Endodermal cell (in vitro differentiated cells): ENCODE measurements at regions not wholly inside any gene's neighbourhood (a gene's known extent, or its start where the extent isn't known, plus 50 kb on each side); places are given as distances from the start of the nearest gene placed in this dataset.

Experiments used
- DNase-seq: peaks from one replicate; pipeline ENCODE4 v3.0.0-alpha.2; 2017
- H3K27ac ChIP-seq: 2 replicates; pipeline ENCODE4 v1.5.1; 2013; ENCODE audit warnings: mild to moderate bottlenecking, low read depth, low read length, moderate library complexity
- H3K27me3 ChIP-seq: 2 replicates; pipeline ENCODE4 v1.6.1; 2013; ENCODE audit warnings: mild to moderate bottlenecking, low read length, moderate library complexity; ENCODE audit not compliant: insufficient read depth, control insufficient read depth, poor library complexity, severe bottlenecking
- H3K36me3 ChIP-seq: 2 replicates; pipeline ENCODE4 v1.7.0; 2013; ENCODE audit warnings: mild to moderate bottlenecking, low read length, moderate library complexity; ENCODE audit not compliant: control insufficient read depth, insufficient read depth
- H3K4me1 ChIP-seq: one replicate; pipeline ENCODE4 v1.7.0; 2013; ENCODE audit warnings: low read length; ENCODE audit not compliant: control insufficient read depth, insufficient read depth
- H3K4me3 ChIP-seq: 2 replicates; pipeline ENCODE4 v1.5.1; 2013; ENCODE audit warnings: mild to moderate bottlenecking, low read length, moderate library complexity
- H3K9ac ChIP-seq: 2 replicates; pipeline ENCODE4 v1.6.1; 2013; ENCODE audit warnings: mild to moderate bottlenecking, low read length, moderate library complexity; ENCODE audit not compliant: poor library complexity, severe bottlenecking; ENCODE audit errors: extremely low read depth
- H3K9me3 ChIP-seq: 2 replicates; pipeline ENCODE4 v1.6.1; 2013; ENCODE audit warnings: mild to moderate bottlenecking, low read length, moderate library complexity; ENCODE audit not compliant: control insufficient read depth
- H3K27ac Mint-ChIP-seq: 2 replicates; pipeline ENCODE4 v1.8.0; 2020; ENCODE audit warnings: mixed read lengths
- H3K27me3 Mint-ChIP-seq: 2 replicates; pipeline ENCODE4 v1.8.0; 2021; ENCODE audit warnings: mild to moderate bottlenecking, mixed read lengths; ENCODE audit not compliant: insufficient read depth
- H3K36me3 Mint-ChIP-seq: 2 replicates; pipeline ENCODE4 v1.8.0; 2020; ENCODE audit warnings: low read depth, mixed read lengths
- H3K4me1 Mint-ChIP-seq: 2 replicates; pipeline ENCODE4 v1.8.0; 2020; ENCODE audit warnings: mixed read lengths
- H3K4me3 Mint-ChIP-seq: 2 replicates; pipeline ENCODE4 v1.8.0; 2020; ENCODE audit warnings: mild to moderate bottlenecking, moderate library complexity, mixed read lengths
- H3K9me3 Mint-ChIP-seq: 2 replicates; pipeline ENCODE4 v1.8.0; 2020; ENCODE audit warnings: mild to moderate bottlenecking, mixed read lengths
- CTCF ChIP-seq: fragments of 200-600 bp; sonication (generic); conservative IDR thresholded peaks from 2 replicates; pipeline ENCODE4 v1.5.0; 2021; ENCODE audit warnings: antibody characterized with exemption, mild to moderate bottlenecking
- WGBS, 2 experiments: methylation state at CpG; one replicate each; pipeline versions ENCODE4 v1.1.5 to v1.1.7; 2013; ENCODE audit warnings: missing lambda C conversion rate in 2 of 2, mixed read lengths in 1 of 2; ENCODE audit not compliant: insufficient coverage in 1 of 2, insufficient read length in 1 of 2; 5-methylcytosine and 5-hydroxymethylcytosine counted together

GRCh38 chrX:9330249-9330982, 134.4 kb upstream of the TBL1X start:
- H3K27ac Mint-ChIP-seq: no peak overlapping the region
- no peaks in the 10 kb centered on the region for H3K36me3 ChIP-seq
- H3K27ac ChIP-seq: no peak overlapping the region
- H3K9me3 Mint-ChIP-seq: peaks cover 47% of the 10 kb centered on the region
- no peak for TF ChIP-seq CTCF
- WGBS, 2 experiments: 83 to 94% methylated on average over 1 to 7 of the region's 8 CpGs
- no peak overlapping the region for H3K4me3 Mint-ChIP-seq
- H3K27me3 Mint-ChIP-seq: peaks cover 3% of the 10 kb centered on the region
- no peaks in the 10 kb centered on the region for H3K4me1 ChIP-seq
- no peak for DNase-seq
- no peaks in the 10 kb centered on the region for H3K9me3 ChIP-seq
- no peak overlapping the region for H3K4me3 ChIP-seq
- no peaks in the 10 kb centered on the region for H3K27me3 ChIP-seq
- H3K36me3 Mint-ChIP-seq: no peaks in the 10 kb centered on the region
- H3K9ac ChIP-seq: no peak overlapping the region
- H3K4me1 Mint-ChIP-seq: no peaks in the 10 kb centered on the region

GRCh38 chrX:9333873-9334560, 130.8 kb upstream of the TBL1X start:
- no peaks in the 10 kb centered on the region for H3K27me3 ChIP-seq
- H3K36me3 Mint-ChIP-seq: no peaks in the 10 kb centered on the region
- DNase-seq: no peak
- H3K36me3 ChIP-seq: no peaks in the 10 kb centered on the region
- no peak overlapping the region for H3K4me3 ChIP-seq
- H3K27me3 Mint-ChIP-seq: peaks cover 3% of the 10 kb centered on the region
- WGBS, 2 experiments: 83 to 93% methylated on average over 5 to 10 of the region's 11 CpGs
- H3K27ac Mint-ChIP-seq: no peak overlapping the region
- no peaks in the 10 kb centered on the region for H3K4me1 ChIP-seq
- H3K4me3 Mint-ChIP-seq: no peak overlapping the region
- no peak overlapping the region for H3K9ac ChIP-seq
- no peaks in the 10 kb centered on the region for H3K4me1 Mint-ChIP-seq
- H3K9me3 Mint-ChIP-seq: peaks cover 45% of the 10 kb centered on the region
- no peak overlapping the region for H3K27ac ChIP-seq
- no peak for TF ChIP-seq CTCF
- no peaks in the 10 kb centered on the region for H3K9me3 ChIP-seq

GRCh38 chrX:9335251-9335650, 129.6 kb upstream of the TBL1X start:
- Mint-ChIP-seq H3K4me3 (no peak overlapping the region), H3K27me3 (peaks cover 3% of the 10 kb centered on the region), H3K36me3 (no peaks in the 10 kb centered on the region), H3K4me1 (peaks cover 4% of the 10 kb centered on the region), H3K9me3 (peaks cover 50% of the 10 kb centered on the region), H3K27ac (no peak overlapping the region)
- Histone ChIP-seq H3K27ac (no peak overlapping the region), H3K9ac (no peak overlapping the region), H3K27me3 (no peaks in the 10 kb centered on the region), H3K9me3 (no peaks in the 10 kb centered on the region), H3K4me3 (no peak overlapping the region), H3K4me1 (no peaks in the 10 kb centered on the region), H3K36me3 (no peaks in the 10 kb centered on the region)
- TF ChIP-seq CTCF: no peak
- no peak for DNase-seq
- 73 to 100% methylated on average over 2 to 5 of the region's 6 CpGs for WGBS, 2 experiments
